GM18868 (cell line): ENCODE measurements at regions not wholly inside any gene's neighbourhood (a gene's known extent, or its start where the extent isn't known, plus 50 kb on each side); places are given as distances from the start of the nearest gene placed in this dataset.
"Not testable (repeated sequence)": the region's sequence is repeated elsewhere in the genome, so short reads cannot be mapped to it uniquely, and the experiment has no call there.

Experiments
- ATAC-seq: cut with Tn5 transposase; IDR thresholded peaks from one replicate; pipeline ENCODE4 v1.9.1; 2021; ENCODE audit warnings: mild to moderate bottlenecking, moderate library complexity; ENCODE audit not compliant: unreplicated experiment

DNA sequence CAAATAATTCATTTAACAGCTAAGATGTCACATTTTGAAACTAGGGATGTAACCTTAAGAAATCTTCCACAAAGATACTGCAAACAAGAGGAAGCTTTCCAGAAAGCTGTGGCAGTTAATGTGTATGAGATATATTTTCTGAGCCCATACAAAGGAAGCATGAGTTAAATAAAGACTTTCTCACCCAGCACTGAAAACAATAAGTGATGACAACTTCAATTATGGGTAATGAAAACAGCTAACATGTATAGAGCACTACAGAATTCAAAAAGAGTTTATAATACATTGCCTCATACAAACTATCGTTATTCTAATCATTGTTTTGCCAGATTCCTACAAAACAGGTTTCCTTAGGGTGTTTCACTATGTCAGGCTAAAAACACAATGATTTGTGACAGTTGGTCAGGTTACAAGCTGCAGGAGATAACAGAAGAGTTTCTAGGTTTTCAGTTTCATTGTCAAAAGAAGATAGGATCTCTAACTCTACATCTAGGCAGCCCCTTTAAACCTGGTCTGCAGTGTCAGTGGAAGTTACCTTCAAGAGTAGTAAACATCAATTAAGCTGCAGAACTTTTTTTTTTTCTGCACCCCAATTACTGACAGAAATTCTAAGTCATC is 618.1 kb upstream of the ADGRL3 start:
- ATAC-seq = no peak

- ATAC-seq = no peak
These were observed 611.6 kb upstream of the ADGRL3 start for GRCh38 chr4:60588556-60588955.

DNA sequence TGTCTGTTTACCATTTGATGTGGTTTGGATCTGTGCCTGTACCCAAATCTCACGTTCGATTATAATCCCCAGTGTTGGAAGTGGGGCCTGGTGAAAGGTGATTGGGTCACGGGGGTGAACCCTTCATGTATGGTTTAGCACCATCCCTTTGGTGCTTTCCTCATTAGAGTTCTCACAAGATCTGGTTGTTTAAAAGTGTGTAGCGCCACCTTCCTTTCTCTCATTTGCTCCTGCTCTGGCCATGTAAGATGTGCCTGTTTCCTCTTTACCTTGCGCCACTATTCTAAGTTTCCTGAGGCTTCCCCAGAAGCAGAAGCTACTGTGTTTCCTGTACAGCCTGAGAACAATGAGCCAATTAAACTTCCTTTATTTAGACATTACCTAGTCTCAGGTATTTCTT is 610.7 kb upstream of the ADGRL3 start:
- no peak for ATAC-seq

DNA sequence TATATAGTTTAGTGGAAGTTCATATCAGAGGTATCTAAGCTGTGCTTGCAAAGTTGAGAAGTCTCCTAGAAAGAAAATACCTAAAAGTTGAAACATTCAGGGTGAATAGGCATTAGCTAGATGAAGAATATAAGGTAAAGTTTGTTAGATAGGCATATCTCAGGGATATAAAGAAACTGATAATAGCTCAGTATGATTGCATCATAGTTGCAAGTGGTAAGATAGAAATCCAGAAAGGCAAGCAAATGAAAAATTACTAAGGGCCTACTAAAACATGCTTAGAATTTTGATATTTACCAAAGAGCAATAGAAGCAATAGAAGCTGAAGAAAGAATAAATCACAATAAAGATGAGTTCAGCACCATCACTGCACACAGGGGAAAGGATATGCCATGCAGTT is 610.0 kb upstream of the ADGRL3 start:
- no peak for ATAC-seq

DNA sequence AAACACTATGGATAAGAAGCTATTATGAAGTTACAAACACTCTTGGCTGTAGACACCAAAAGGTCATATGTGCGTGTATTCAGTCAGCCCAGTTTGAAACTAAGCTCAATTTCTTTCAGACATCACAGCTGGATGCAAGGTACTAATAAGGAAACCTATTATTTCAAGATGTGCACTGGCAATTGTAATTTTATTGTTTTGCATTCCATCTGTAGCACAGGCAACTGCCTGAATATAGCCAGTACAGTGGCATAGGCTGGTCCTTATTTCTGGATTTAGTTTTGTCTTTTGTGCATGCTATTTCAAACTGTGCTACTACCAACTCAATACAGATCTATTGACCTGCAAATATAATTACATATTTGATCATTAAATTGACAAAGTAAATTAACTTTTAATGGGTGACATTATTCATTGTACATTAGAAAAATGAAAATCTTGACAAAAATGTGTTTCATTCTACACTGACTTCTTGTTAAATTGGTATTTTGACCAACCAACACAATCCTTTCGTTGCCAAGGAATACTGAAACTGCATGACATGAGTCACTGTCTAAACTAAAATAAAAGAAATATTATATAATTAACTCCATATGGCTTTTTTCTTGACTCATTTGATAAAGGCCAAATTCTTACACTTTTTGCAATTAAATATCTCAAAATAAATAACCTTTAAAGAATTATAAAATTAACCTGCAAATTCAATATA is 594.3 kb upstream of the ADGRL3 start:
- no peak for ATAC-seq

DNA sequence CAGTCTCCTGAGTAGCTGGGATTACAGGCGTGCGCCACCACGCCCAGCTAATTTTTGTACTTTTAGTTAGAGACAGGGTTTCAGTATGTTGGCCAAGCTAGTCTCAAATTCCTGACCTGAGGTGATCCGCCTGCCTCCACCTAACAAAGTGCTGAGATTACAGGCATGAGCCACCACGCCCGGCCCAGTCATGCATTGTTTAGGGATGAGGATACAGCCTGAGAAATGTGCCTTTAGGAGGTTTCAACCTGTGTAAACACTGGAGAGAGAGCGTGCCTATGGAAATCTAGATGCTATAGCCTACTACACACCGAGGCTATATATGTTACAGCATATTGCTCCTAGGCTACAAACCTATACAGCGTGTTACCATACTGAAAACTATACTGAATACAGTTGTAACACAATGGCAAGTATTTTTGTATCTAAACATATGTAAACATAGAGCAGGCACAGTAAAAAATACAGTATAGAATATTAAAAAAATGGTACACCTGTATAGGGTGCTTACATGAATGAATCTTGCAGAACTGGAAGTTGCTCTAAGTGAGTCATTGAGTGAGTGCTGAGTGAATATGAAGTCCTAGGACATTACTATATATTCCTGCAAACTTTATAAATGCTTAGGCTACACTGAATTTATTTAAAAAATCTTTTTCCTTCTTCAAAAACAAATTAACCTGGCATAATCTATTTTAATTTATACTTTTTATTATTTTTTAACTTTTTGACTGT is 588.2 kb upstream of the ADGRL3 start:
- no peak for ATAC-seq

GRCh38 chr4:60617731-60618130 is 582.4 kb upstream of the ADGRL3 start:
- ATAC-seq = no peak

DNA sequence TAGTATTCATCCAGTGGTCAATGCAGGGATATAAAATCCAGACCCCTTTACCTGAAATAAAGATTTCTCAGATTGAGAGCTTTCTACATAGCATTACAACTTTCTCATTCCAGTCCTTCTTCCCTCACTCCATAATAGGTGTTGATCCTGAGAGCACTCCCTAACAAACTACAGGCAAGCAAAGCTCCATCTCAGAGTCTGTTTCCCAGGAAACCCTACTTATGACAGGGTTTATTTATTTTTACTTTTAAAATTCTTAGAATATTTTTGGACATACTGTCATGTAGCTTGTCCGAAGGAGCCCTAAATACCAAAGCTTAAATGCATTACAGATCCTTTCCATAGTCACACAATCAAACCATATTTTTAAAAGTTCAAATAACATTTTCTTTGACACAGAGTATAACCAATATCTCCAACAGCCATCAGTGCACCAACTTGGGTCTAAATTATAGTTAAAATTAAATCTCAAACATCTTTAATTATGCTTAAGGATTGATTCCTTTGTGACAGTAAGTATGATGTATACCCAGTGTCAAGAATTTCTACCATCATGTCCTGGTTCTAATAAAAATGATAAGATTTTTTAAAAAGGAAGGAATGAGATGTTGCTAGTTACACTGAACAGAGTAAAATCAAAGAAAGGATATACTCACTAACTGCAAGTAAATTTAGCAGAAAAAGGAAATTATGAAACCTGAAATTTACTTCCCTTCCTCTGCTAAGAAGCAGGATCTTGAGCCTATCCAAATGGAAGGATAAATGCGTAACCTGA is 580.4 kb upstream of the ADGRL3 start:
- ATAC-seq = no peak

- ATAC-seq = no peak
These were observed 562.1 kb upstream of the ADGRL3 start for GRCh38 chr4:60637976-60638375.

DNA sequence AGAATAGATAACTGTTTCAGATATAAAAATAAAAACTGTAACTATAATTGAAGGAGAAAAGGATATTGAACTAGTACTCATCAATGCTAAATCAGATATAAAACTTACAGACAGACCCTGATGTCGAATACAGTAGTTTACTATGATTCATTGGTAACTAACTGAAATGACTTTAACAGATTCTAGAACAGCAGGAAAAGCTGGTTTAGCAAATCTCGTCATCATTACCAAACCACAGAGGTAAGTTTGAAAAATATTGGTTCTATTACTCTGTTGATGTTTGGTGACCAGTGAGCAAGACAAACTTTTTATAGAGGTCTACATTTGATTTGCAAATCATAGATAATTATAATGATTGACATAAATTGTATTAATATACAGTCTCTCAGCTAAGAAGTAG is 551.4 kb upstream of the ADGRL3 start:
- ATAC-seq = no peak

DNA sequence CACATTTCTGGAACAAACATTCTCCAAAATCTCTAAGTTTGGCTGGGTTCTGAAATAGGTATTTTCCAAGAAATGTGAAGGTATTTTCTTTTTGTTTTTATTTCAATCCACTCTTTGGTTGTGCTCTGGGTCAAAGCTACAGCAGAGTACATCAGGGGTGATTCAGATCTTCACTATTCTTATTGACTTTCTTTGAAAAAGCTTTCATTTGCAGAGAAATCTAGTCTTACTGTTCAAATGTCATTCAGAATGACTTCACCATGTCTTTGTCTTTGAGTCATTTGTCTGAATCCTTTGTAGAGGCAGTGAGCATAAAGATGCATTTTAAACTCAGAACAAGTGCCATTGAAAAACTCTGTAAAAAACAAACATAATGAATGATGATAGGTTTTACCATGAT is 547.2 kb upstream of the ADGRL3 start:
- ATAC-seq = no peak

- no peak for ATAC-seq
These were observed 544.8 kb upstream of the ADGRL3 start for GRCh38 chr4:60655356-60655755.

DNA sequence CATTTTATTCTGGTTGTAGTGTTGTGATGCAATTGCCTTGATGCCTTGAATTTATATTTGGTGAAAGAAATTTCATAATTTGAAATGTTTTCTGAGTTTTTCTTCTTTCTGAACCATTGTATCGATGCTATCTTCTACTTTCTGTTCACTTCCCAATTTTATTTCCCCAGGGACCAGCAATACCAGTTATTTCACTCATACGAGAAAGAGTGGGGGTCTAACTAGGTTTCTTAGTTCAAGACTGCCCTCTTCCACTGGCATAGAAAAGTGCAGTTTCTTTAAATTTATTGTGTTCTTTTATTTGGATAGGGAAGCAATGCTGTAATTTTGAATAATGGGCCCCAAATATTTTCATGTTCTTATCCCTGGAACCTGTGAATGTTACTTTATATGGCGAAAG is 544.0 kb upstream of the ADGRL3 start:
- no peak for ATAC-seq

DNA sequence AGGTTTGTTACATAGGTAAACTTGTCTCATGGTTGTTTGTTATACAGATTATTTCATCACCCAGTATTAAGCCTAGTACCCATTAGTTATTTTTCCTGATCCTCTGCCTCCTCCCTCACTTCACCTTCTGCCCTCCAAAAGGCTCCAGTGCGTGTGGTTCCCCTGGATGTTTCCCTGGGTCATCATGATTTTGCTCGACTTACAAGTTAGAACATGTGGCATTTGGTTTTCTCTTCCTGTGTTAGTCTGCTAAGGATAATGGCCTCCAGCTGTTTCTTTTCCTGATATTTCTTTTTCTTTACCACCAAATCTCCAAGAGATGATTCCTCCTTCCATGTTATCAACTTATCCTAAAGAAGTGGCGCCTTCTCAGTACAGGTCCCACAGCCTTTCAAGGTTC is 543.1 kb upstream of the ADGRL3 start:
- no peak for ATAC-seq

- ATAC-seq = peak; percentile 60
These were observed 542.3 kb upstream of the ADGRL3 start for GRCh38 chr4:60657807-60658206.

DNA sequence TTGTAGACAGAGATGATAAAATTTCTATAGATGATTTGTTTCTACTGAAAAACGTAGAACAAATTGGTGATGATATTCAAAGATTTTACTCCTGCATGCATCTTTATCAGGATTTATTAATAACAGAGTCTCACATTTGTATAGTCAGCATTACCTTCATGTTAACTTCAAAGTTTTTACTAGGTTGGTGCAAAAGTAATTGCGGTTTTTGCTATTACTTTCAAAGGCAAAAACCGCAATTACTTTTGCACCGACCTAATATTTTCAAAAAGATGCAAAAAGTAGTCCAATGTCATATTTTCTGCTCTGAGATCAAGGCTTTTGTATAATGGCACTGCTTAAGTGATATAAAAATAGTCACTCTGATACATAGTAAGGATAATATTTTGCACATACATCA is 536.4 kb upstream of the ADGRL3 start:
- ATAC-seq = no peak

- no peak for ATAC-seq
These were observed 517.2 kb upstream of the ADGRL3 start for GRCh38 chr4:60682901-60683300.

DNA sequence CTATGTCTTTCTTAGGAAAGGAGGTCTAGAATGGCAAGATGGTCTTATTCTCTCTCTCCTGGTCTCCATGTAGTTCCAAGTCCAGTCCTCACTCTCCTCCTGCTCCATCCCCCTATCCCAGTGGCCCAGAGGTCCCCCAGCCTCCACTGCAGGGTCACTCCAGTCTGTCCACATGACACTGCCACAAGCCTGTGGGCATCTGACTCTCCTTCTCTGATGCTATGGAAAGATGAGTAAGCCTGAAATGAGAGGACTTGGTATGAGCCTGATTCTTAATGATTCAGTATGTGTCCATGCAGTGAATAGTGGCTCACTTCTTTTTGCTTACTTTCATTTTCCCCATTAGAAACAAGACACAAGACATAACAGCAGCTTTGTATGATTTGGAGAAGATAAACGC is 516.8 kb upstream of the ADGRL3 start:
- ATAC-seq = no peak

GRCh38 chr4:60683973-60684372 is 516.2 kb upstream of the ADGRL3 start:
- no peak for ATAC-seq

- not testable (repeated sequence) for ATAC-seq
These were observed 504.1 kb upstream of the ADGRL3 start for GRCh38 chr4:60696062-60696461.

DNA sequence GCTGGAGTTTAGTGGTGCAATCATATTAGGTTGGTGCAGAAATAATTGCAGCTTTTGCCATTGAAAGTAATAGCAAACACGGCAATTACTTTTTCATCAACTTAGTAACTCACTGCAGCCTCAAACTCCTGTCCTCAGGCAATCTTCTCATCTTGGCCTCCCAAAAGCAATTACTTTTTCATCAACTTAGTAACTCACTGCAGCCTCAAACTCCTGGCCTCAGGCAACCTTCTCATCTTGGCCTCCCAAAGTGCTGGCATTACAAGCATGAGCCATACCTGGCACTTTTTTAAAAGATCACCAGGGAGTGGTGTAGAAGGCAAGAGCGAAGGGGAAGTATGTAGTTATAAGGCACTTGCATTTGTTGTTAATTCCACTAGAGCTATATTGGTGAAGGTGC is 491.1 kb upstream of the ADGRL3 start:
- ATAC-seq = no peak
